Sigmoid colon (tissue), 6 donors: ENCODE measurements at regions not wholly inside any gene's neighbourhood (a gene's known extent, or its start where the extent isn't known, plus 50 kb on each side); places are given as distances from the start of the nearest gene placed in this dataset.
"Not testable (repeated sequence)": the region's sequence is repeated elsewhere in the genome, so short reads cannot be mapped to it uniquely, and the experiment has no call there.

Experiments used
- DNase-seq: peaks from one replicate; pipeline ENCODE4 v3.0.0-alpha.2; 2019
- H3K27ac ChIP-seq, 4 donors: fragments of 200-600 bp; sonication (generic); one replicate each; pipeline ENCODE4 v1.5.1; 2016 to 2019; ENCODE audit warnings: mild to moderate bottlenecking in 1 of 4
- H3K27me3 ChIP-seq, 3 donors: fragments of 200-600 bp; sonication (generic); one replicate each; pipeline ENCODE4 v1.5.1; 2019; ENCODE audit warnings: mild to moderate bottlenecking in 1 of 3
- H3K36me3 ChIP-seq, 4 donors: fragments of 200-600 bp; sonication (generic); one replicate each; pipeline ENCODE4 v1.5.1; 2016 to 2019
- H3K4me1 ChIP-seq, 4 donors: fragments of 200-600 bp; sonication (generic); one replicate each; pipeline ENCODE4 v1.5.1; 2017 to 2019
- H3K4me3 ChIP-seq, 4 donors: fragments of 200-600 bp; sonication (generic); one replicate each; pipeline ENCODE4 v1.5.1; 2017 to 2019; ENCODE audit warnings: mild to moderate bottlenecking in 2 of 4, moderate library complexity in 1 of 4
- H3K9me3 ChIP-seq, 4 donors: fragments of 200-600 bp in 3 of 4; sonication (generic) in 3 of 4; one replicate each; pipeline versions ENCODE4 v1.5.1 to v1.6.1; 2013 to 2019
- EP300 ChIP-seq, 4 donors: sonication (generic); formaldehyde crosslinking; IDR thresholded peaks; one replicate each; pipeline ENCODE4 v1.6.1; 2017; ENCODE audit warnings: antibody characterized with exemption in 4 of 4
- POLR2A ChIP-seq, 2 donors: fragments of 450-650 bp; IDR thresholded peaks; one replicate each; pipeline ENCODE4 v1.6.1; 2016; ENCODE audit warnings: antibody characterized with exemption in 2 of 2, mild to moderate bottlenecking in 2 of 2, moderate library complexity in 2 of 2
- POLR2AphosphoS5 ChIP-seq, 4 donors: sonication (generic); formaldehyde crosslinking; IDR thresholded peaks; one replicate each; pipeline ENCODE4 v1.6.1; 2017; ENCODE audit warnings: antibody characterized with exemption in 4 of 4
- WGBS, 2 donors: extraction: QIAGEN DNeasy Blood & Tissue Kit; methylation state at CpG; one replicate each; pipeline ENCODE4 v1.1.7; 2013; 5-methylcytosine and 5-hydroxymethylcytosine counted together
- intact Hi-C: fragments of 100-400 bp; cut with DNase I; formaldehyde crosslinking; loops from one replicate; pipeline ENCODE4 v1.15.1; 2023
- TF ChIP-seq, protein P1 (sequence below), 4 experiments: fragments of 450-650 bp in 3 of 4; fragments of 200-600 bp in 1 of 4; IDR thresholded peaks; one replicate each; pipeline ENCODE4 v1.5.1; 2016 to 2019; ENCODE audit warnings: antibody characterized with exemption in 4 of 4, mild to moderate bottlenecking in 3 of 4, moderate library complexity in 2 of 4
- donor health status: healthy with polysubstance abuse.
- donor health status: healthy.

- no peak for DNase-seq
- Histone ChIP-seq H3K4me1 (no peaks in the 10 kb centered on the region), H3K27ac (no peak overlapping the region), H3K36me3 (no peaks in the 10 kb centered on the region), H3K9me3 (no peaks in the 10 kb centered on the region), H3K4me3 (no peak overlapping the region), H3K27me3 (no peaks in the 10 kb centered on the region)
- TF ChIP-seq POLR2AphosphoS5 (IDR thresholded peaks at IDR 0.05) (no peak), POLR2A (IDR thresholded peaks at IDR 0.05) (no peak), EP300 (IDR thresholded peaks at IDR 0.05) (no peak)
- TF ChIP-seq, protein P1, sequence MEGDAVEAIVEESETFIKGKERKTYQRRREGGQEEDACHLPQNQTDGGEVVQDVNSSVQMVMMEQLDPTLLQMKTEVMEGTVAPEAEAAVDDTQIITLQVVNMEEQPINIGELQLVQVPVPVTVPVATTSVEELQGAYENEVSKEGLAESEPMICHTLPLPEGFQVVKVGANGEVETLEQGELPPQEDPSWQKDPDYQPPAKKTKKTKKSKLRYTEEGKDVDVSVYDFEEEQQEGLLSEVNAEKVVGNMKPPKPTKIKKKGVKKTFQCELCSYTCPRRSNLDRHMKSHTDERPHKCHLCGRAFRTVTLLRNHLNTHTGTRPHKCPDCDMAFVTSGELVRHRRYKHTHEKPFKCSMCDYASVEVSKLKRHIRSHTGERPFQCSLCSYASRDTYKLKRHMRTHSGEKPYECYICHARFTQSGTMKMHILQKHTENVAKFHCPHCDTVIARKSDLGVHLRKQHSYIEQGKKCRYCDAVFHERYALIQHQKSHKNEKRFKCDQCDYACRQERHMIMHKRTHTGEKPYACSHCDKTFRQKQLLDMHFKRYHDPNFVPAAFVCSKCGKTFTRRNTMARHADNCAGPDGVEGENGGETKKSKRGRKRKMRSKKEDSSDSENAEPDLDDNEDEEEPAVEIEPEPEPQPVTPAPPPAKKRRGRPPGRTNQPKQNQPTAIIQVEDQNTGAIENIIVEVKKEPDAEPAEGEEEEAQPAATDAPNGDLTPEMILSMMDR (IDR thresholded peaks at IDR 0.05), result no peak
- 92 to 93% methylated on average over 5 of the region's 5 CpGs for whole genome bisulfite sequencing, 2 donors
- intact Hi-C loops, result no loop called here
Observed at GRCh38 chr1:157431751-157432150, 120.6 kb downstream of the FCRL5 start.

DNA sequence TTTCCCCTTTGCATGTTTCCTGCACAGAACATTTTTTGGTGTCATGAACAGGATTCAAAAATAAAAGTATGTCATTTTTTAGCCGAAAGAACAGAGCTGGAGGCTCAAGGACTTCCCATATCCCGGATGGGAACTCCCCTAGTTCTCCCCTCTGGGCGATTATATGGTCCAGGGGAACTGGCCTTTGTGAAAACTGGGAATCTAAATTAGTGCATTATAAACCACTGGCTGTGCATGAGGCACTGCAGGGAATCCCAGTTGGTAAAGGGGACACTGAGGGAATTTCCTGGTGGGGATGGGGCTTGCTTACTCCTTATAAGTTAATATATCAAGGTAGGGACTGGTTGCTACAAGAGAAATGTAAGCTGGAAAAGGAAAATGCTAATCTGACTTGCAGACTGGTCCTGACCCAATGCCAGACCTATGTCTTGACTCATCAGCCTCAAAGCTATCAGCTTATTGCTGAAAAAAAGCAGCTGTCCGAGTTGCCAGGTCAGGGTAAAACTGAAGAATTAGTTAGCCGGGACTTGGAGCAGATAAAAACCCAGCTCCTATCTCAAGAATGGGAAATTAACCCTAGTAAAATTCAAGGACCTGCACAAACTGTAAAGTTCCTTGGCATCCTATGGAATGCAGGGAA is 122.6 kb downstream of the FCRL5 start:
- Histone ChIP-seq H3K27me3 (no peaks in the 10 kb centered on the region), H3K36me3 (no peaks in the 10 kb centered on the region), H3K4me1 (no peaks in the 10 kb centered on the region), H3K9me3 (no peaks in the 10 kb centered on the region), H3K27ac (no peak overlapping the region), H3K4me3 (no peak overlapping the region)
- DNase-seq, result no peak
- intact Hi-C loops, result no loop called here
- WGBS, 2 donors, result 86 to 92% methylated on average over 5 of the region's 5 CpGs
- TF ChIP-seq, protein P1 (IDR thresholded peaks at IDR 0.05), result no peak
- TF ChIP-seq POLR2A (IDR thresholded peaks at IDR 0.05), result no peak
- TF ChIP-seq EP300 (IDR thresholded peaks at IDR 0.05), result no peak
- no peak for TF ChIP-seq POLR2AphosphoS5 (IDR thresholded peaks at IDR 0.05)

- H3K4me1 ChIP-seq, H3K4me3 ChIP-seq, DNase-seq, H3K9me3 ChIP-seq, intact Hi-C loops, H3K36me3 ChIP-seq, H3K27ac ChIP-seq, H3K27me3 ChIP-seq: not testable (repeated sequence)
- 89 to 94% methylated on average over 1 of the region's 1 CpG for WGBS, 2 donors
Observed at GRCh38 chr1:157423764-157424163, 128.6 kb downstream of the FCRL5 start.

- WGBS, 2 donors, result 92 to 95% methylated on average over 6 of the region's 6 CpGs
- no peak for DNase-seq
- TF ChIP-seq, protein P1 (IDR thresholded peaks at IDR 0.05), result no peak
- TF ChIP-seq POLR2A (IDR thresholded peaks at IDR 0.05), result no peak
- no peak for TF ChIP-seq POLR2AphosphoS5 (IDR thresholded peaks at IDR 0.05)
Observed at GRCh38 chr1:157419845-157420542, 132.3 kb downstream of the FCRL5 start.

GRCh38 chr1:157418659-157419058 is 133.7 kb downstream of the FCRL5 start:
- 65 to 80% methylated on average over 3 of the region's 3 CpGs for WGBS, 2 donors
- Histone ChIP-seq H3K36me3 (no peaks in the 10 kb centered on the region), H3K27me3 (no peaks in the 10 kb centered on the region), H3K27ac (no peak overlapping the region), H3K9me3 (no peaks in the 10 kb centered on the region), H3K4me1 (no peaks in the 10 kb centered on the region), H3K4me3 (no peak overlapping the region)
- no peak for DNase-seq
- no peak for TF ChIP-seq POLR2A (IDR thresholded peaks at IDR 0.05)
- intact Hi-C loops, result no loop called here

More at GRCh38 chr1:157419845-157420542, 132.3 kb downstream of the FCRL5 start:
- no peaks in the 10 kb centered on the region for H3K9me3 ChIP-seq
- no peaks in the 10 kb centered on the region for H3K27me3 ChIP-seq
- H3K36me3 ChIP-seq, result no peaks in the 10 kb centered on the region
- H3K4me1 ChIP-seq, result no peaks in the 10 kb centered on the region
- H3K27ac ChIP-seq, result no peak overlapping the region
- H3K4me3 ChIP-seq, result no peak overlapping the region
- intact Hi-C loops, result no loop called here

GRCh38 chr1:157418231-157418630 is 134.1 kb downstream of the FCRL5 start:
- Histone ChIP-seq H3K9me3 (no peaks in the 10 kb centered on the region), H3K4me3 (no peak overlapping the region), H3K27ac (no peak overlapping the region), H3K36me3 (no peaks in the 10 kb centered on the region), H3K27me3 (no peaks in the 10 kb centered on the region), H3K4me1 (no peaks in the 10 kb centered on the region)
- WGBS, 2 donors, result 93 to 95% methylated on average over 1 of the region's 1 CpG
- TF ChIP-seq, protein P1 (IDR thresholded peaks at IDR 0.05), result no peak
- TF ChIP-seq POLR2A (IDR thresholded peaks at IDR 0.05) (no peak), EP300 (IDR thresholded peaks at IDR 0.05) (no peak), POLR2AphosphoS5 (IDR thresholded peaks at IDR 0.05) (no peak)
- DNase-seq, result no peak
- intact Hi-C loops, result no loop called here
